Effector memory CD8-positive, alpha-beta T cell (primary cell): ENCODE measurements at regions not wholly inside any gene's neighbourhood (a gene's known extent, or its start where the extent isn't known, plus 50 kb on each side); places are given as distances from the start of the nearest gene placed in this dataset.

ENCODE experiments used
- ATAC-seq: fragments of 150-1000 bp; cut with Tn5 transposase; replicated peaks from 2 replicates; pipeline ENCODE4 v1.10.0; 2021; ENCODE audit warnings: mild to moderate bottlenecking, moderate library complexity
- DNase-seq, 3 experiments: peaks; one replicate each; pipeline ENCODE4 v3.0.0; 2021
- H3K27ac Mint-ChIP-seq, 2 donors: one replicate each; pipeline ENCODE4 v1.8.0; 2022; ENCODE audit warnings: mild to moderate bottlenecking in 2 of 2, mixed read lengths in 2 of 2, moderate library complexity in 2 of 2
- H3K27me3 Mint-ChIP-seq, 2 donors: one replicate each; pipeline ENCODE4 v1.8.0; 2022; ENCODE audit warnings: mixed read lengths in 2 of 2
- H3K36me3 Mint-ChIP-seq: one replicate; pipeline ENCODE4 v1.8.0; 2022; ENCODE audit warnings: mild to moderate bottlenecking, moderate library complexity, mixed read lengths; ENCODE audit not compliant: insufficient read depth
- H3K4me1 Mint-ChIP-seq, 2 donors: one replicate each; pipeline ENCODE4 v1.8.0; 2022; ENCODE audit warnings: low read depth in 2 of 2, mixed read lengths in 2 of 2
- H3K4me3 Mint-ChIP-seq, 2 donors: one replicate each; pipeline ENCODE4 v1.8.0; 2022; ENCODE audit warnings: mild to moderate bottlenecking in 2 of 2, mixed read lengths in 2 of 2, moderate library complexity in 2 of 2
- H3K9me3 Mint-ChIP-seq, 2 donors: one replicate each; pipeline ENCODE4 v1.8.0; 2022; ENCODE audit warnings: mixed read lengths in 2 of 2

- DNase-seq (no peak), ATAC-seq (no peak)
- H3K9me3 Mint-ChIP-seq = peaks cover under 1 to 12% of the 10 kb centered on the region in 2 donors
- H3K4me1 Mint-ChIP-seq = no peaks in the 10 kb centered on the region
- no peak overlapping the region for H3K27ac Mint-ChIP-seq
- no peaks in the 10 kb centered on the region for H3K27me3 Mint-ChIP-seq
- H3K36me3 Mint-ChIP-seq = no peaks in the 10 kb centered on the region
- no peak overlapping the region for H3K4me3 Mint-ChIP-seq
Measured at GRCh38 chr7:46812101-46812675, 769.7 kb downstream of the TNS3 start.

- Mint-ChIP-seq H3K4me1 (no peaks in the 10 kb centered on the region), H3K27me3 (no peaks in the 10 kb centered on the region), H3K4me3 (no peak overlapping the region), H3K27ac (no peak overlapping the region), H3K36me3 (no peaks in the 10 kb centered on the region), H3K9me3 (peaks cover 6 to 12% of the 10 kb centered on the region in 2 donors)
- ATAC-seq (no peak), DNase-seq (no peak)
Measured at GRCh38 chr7:46811529-46811928, 770.4 kb downstream of the TNS3 start.

DNA sequence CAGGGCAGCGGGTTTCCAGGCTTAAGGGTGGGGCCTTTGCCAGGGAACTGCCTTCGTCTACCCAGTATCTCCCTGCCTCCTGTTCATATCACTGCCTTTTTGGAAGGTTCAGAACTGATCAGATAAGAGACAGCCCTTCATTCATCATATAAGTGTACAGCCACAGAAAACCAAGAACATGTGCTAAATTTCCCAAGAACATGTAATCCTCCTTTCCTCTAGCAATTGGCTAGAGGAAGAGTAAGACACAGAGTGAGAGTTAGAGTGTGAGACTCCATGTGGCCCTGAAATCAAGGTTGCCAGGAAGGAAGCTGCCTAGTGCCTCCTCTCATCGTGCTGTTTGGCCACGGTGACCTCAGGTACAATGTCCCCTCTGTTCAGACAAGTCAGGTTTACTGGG, 770.9 kb downstream of the TNS3 start:
- Mint-ChIP-seq H3K27ac (no peak overlapping the region), H3K9me3 (peaks cover 6 to 12% of the 10 kb centered on the region in 2 donors), H3K27me3 (no peaks in the 10 kb centered on the region), H3K4me1 (no peaks in the 10 kb centered on the region), H3K36me3 (no peaks in the 10 kb centered on the region), H3K4me3 (no peak overlapping the region)
- ATAC-seq (no peak), DNase-seq (no peak)

- Mint-ChIP-seq H3K27ac (no peak overlapping the region), H3K4me1 (no peaks in the 10 kb centered on the region), H3K27me3 (no peaks in the 10 kb centered on the region), H3K4me3 (no peak overlapping the region), H3K9me3 (peaks cover 9 to 14% of the 10 kb centered on the region in 2 donors), H3K36me3 (no peaks in the 10 kb centered on the region)
- ATAC-seq = no peak
- DNase-seq = no peak
Measured at GRCh38 chr7:46809886-46810285, 772.0 kb downstream of the TNS3 start.

GRCh38 chr7:46806856-46807255, 775.1 kb downstream of the TNS3 start:
- DNase-seq = no peak
- no peaks in the 10 kb centered on the region for H3K36me3 Mint-ChIP-seq
- H3K4me3 Mint-ChIP-seq = no peak overlapping the region
- no peaks in the 10 kb centered on the region for H3K27me3 Mint-ChIP-seq
- H3K9me3 Mint-ChIP-seq = peaks cover 12 to 28% of the 10 kb centered on the region in 2 donors
- H3K4me1 Mint-ChIP-seq = no peaks in the 10 kb centered on the region
- no peak for ATAC-seq
- no peak overlapping the region for H3K27ac Mint-ChIP-seq

DNA sequence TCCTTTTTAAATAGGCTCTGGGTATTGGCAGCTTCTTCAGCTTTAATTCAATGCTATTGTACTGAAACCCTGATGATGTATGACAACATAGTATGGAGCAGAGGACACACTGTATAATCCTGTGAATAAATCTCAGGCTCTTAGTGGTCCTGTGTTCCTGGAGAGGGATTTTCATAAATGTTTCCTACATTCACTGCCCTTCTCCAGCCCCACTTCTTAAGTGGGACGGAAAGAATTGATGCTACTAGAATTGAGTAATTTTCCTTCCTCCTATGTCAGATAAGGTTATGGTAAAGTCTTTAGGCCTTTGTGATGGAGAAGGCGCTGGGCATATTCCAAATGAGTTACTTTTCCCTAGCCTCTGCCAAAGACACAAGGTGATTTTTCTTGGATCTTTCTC, 779.4 kb downstream of the TNS3 start:
- no peaks in the 10 kb centered on the region for H3K4me1 Mint-ChIP-seq
- DNase-seq (no peak), ATAC-seq (no peak)
- no peak overlapping the region for H3K4me3 Mint-ChIP-seq
- H3K9me3 Mint-ChIP-seq = peaks cover 6 to 37% of the 10 kb centered on the region in 2 donors
- no peaks in the 10 kb centered on the region for H3K27me3 Mint-ChIP-seq
- H3K36me3 Mint-ChIP-seq = no peaks in the 10 kb centered on the region
- H3K27ac Mint-ChIP-seq = no peak overlapping the region

- no peak overlapping the region for H3K4me3 Mint-ChIP-seq
- no peak overlapping the region for H3K27ac Mint-ChIP-seq
- no peaks in the 10 kb centered on the region for H3K4me1 Mint-ChIP-seq
- H3K9me3 Mint-ChIP-seq = peaks cover 0 to 5% of the 10 kb centered on the region in 2 donors
- DNase-seq = no peak
- ATAC-seq = no peak
- H3K36me3 Mint-ChIP-seq = no peaks in the 10 kb centered on the region
- no peaks in the 10 kb centered on the region for H3K27me3 Mint-ChIP-seq
Measured at GRCh38 chr7:46791188-46791587, 790.7 kb downstream of the TNS3 start.

DNA sequence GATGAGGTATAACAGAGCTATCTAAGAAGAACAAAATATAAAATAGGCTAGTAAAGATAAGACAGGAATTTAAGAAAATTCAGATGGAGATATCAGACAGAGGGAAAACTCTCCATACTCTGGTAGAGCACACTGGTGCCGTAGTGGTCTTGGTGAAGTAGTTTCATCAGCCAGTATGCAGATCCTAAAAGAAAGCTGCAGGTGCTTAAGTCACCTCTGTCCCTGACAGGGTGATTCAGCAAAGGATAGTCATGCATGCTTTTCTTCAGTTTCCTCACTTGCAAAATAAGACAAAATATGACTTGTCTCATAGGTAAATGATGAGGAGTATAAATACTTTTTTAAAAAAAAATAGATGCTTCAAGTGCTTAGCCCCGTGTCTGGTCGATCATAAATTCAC, 794.9 kb downstream of the TNS3 start:
- ATAC-seq = no peak
- peaks cover 4% of the 10 kb centered on the region in 2 donors for H3K9me3 Mint-ChIP-seq
- H3K4me3 Mint-ChIP-seq = no peak overlapping the region
- H3K36me3 Mint-ChIP-seq = no peaks in the 10 kb centered on the region
- DNase-seq = no peak
- H3K27ac Mint-ChIP-seq = no peak overlapping the region
- no peaks in the 10 kb centered on the region for H3K4me1 Mint-ChIP-seq
- no peaks in the 10 kb centered on the region for H3K27me3 Mint-ChIP-seq

- Mint-ChIP-seq H3K9me3 (peaks cover 7 to 9% of the 10 kb centered on the region in 2 donors), H3K4me1 (no peaks in the 10 kb centered on the region), H3K27ac (no peak overlapping the region), H3K4me3 (no peak overlapping the region), H3K27me3 (no peaks in the 10 kb centered on the region), H3K36me3 (no peaks in the 10 kb centered on the region)
- ATAC-seq (no peak), DNase-seq (no peak)
Measured at GRCh38 chr7:46786221-46786954, 795.5 kb downstream of the TNS3 start.

- H3K36me3 Mint-ChIP-seq = no peaks in the 10 kb centered on the region
- ATAC-seq = no peak
- no peak for DNase-seq
- H3K4me3 Mint-ChIP-seq = no peak overlapping the region
- no peaks in the 10 kb centered on the region for H3K4me1 Mint-ChIP-seq
- no peak overlapping the region for H3K27ac Mint-ChIP-seq
- peaks cover 6 to 24% of the 10 kb centered on the region in 2 donors for H3K9me3 Mint-ChIP-seq
- H3K27me3 Mint-ChIP-seq = no peaks in the 10 kb centered on the region
Measured at GRCh38 chr7:46784732-46785131, 797.2 kb downstream of the TNS3 start.

GRCh38 chr7:46781901-46782439, 799.9 kb downstream of the TNS3 start:
- H3K27me3 Mint-ChIP-seq = no peaks in the 10 kb centered on the region
- no peak for DNase-seq
- peaks cover 12 to 47% of the 10 kb centered on the region in 2 donors for H3K9me3 Mint-ChIP-seq
- no peak overlapping the region for H3K4me3 Mint-ChIP-seq
- H3K27ac Mint-ChIP-seq = no peak overlapping the region
- H3K36me3 Mint-ChIP-seq = no peaks in the 10 kb centered on the region
- H3K4me1 Mint-ChIP-seq = no peaks in the 10 kb centered on the region
- no peak for ATAC-seq

GRCh38 chr7:46776790-46777189, 805.1 kb downstream of the TNS3 start:
- Mint-ChIP-seq H3K27ac (no peak overlapping the region), H3K4me3 (no peak overlapping the region), H3K27me3 (no peaks in the 10 kb centered on the region), H3K4me1 (no peaks in the 10 kb centered on the region), H3K36me3 (no peaks in the 10 kb centered on the region), H3K9me3 (peaks cover 18 to 48% of the 10 kb centered on the region in 2 donors)
- ATAC-seq = no peak
- DNase-seq = no peak

- no peak for ATAC-seq
- no peak for DNase-seq
- Mint-ChIP-seq H3K9me3 (peaks cover 12 to 39% of the 10 kb centered on the region in 2 donors), H3K4me3 (no peak overlapping the region), H3K36me3 (no peaks in the 10 kb centered on the region), H3K4me1 (no peaks in the 10 kb centered on the region), H3K27me3 (no peaks in the 10 kb centered on the region), H3K27ac (no peak overlapping the region)
Measured at GRCh38 chr7:46775776-46776175, 806.1 kb downstream of the TNS3 start.

GRCh38 chr7:46775020-46775419, 806.9 kb downstream of the TNS3 start:
- no peak for ATAC-seq
- Mint-ChIP-seq H3K9me3 (peaks cover 14 to 32% of the 10 kb centered on the region in 2 donors), H3K27me3 (no peaks in the 10 kb centered on the region), H3K4me3 (no peak overlapping the region), H3K27ac (no peak overlapping the region), H3K4me1 (no peaks in the 10 kb centered on the region), H3K36me3 (no peaks in the 10 kb centered on the region)
- no peak for DNase-seq
